Testis (tissue), 2 donors: ENCODE measurements at regions not wholly inside any gene's neighbourhood (a gene's known extent, or its start where the extent isn't known, plus 50 kb on each side); places are given as distances from the start of the nearest gene placed in this dataset.

ENCODE experiments used
- CTCF ChIP-seq, 3 experiments: fragments of 450-650 bp in 2 of 3; fragments of 200-600 bp in 1 of 3; sonication (generic) in 1 of 3; IDR thresholded peaks; one replicate each; pipeline ENCODE4 v1.5.1; 2016 to 2019; ENCODE audit warnings: antibody characterized with exemption in 3 of 3, mild to moderate bottlenecking in 2 of 3, moderate library complexity in 1 of 3
- POLR2A ChIP-seq: fragments of 450-650 bp; IDR thresholded peaks from one replicate; pipeline ENCODE4 v1.6.1; 2017; ENCODE audit warnings: antibody characterized with exemption, mild to moderate bottlenecking, moderate library complexity

- no peak for TF ChIP-seq CTCF (IDR thresholded peaks at IDR 0.05)
- no peak for TF ChIP-seq POLR2A
These were observed 201.2 kb downstream of the THBS2 start for GRCh38 chr6:169052462-169052861.
